Nephron (organoid): ENCODE measurements at regions not wholly inside any gene's neighbourhood (a gene's known extent, or its start where the extent isn't known, plus 50 kb on each side); places are given as distances from the start of the nearest gene placed in this dataset.

Experiments
- H3K27ac Mint-ChIP-seq, 3 experiments: 2 replicates each; pipeline ENCODE4 v1.8.0; 2020; ENCODE audit warnings: mixed read lengths in 3 of 3, mild to moderate bottlenecking in 2 of 3, moderate library complexity in 1 of 3
- H3K27me3 Mint-ChIP-seq: 2 replicates; pipeline ENCODE4 v1.8.0; 2021; ENCODE audit warnings: low read depth, mild to moderate bottlenecking, moderate library complexity, mixed read lengths
- H3K36me3 Mint-ChIP-seq: 2 replicates; pipeline ENCODE4 v1.8.0; 2020; ENCODE audit warnings: low read depth, mixed read lengths
- H3K4me1 Mint-ChIP-seq: 2 replicates; pipeline ENCODE4 v1.8.0; 2020; ENCODE audit warnings: mixed read lengths
- H3K4me3 Mint-ChIP-seq, 3 experiments: 2 replicates each; pipeline ENCODE4 v1.8.0; 2020; ENCODE audit warnings: mild to moderate bottlenecking in 3 of 3, mixed read lengths in 3 of 3, moderate library complexity in 2 of 3
- H3K9me3 Mint-ChIP-seq: 2 replicates; pipeline ENCODE4 v1.8.0; 2020; ENCODE audit warnings: mixed read lengths
- CTCF ChIP-seq, 3 experiments: fragments of 200-600 bp; sonication (generic); IDR thresholded peaks; one replicate each; pipeline ENCODE4 v1.5.0; 2021; ENCODE audit warnings: antibody characterized with exemption in 3 of 3; ENCODE audit not compliant: unreplicated experiment in 3 of 3

- no peak for TF ChIP-seq CTCF (IDR thresholded peaks at IDR 0.05; ENCODE audit: unreplicated experiment in 3 of 3)
- no peak overlapping the region for H3K4me3 Mint-ChIP-seq
- no peaks in the 10 kb centered on the region for H3K9me3 Mint-ChIP-seq
- no peaks in the 10 kb centered on the region for H3K4me1 Mint-ChIP-seq
- H3K27me3 Mint-ChIP-seq, result no peaks in the 10 kb centered on the region
- H3K27ac Mint-ChIP-seq, result no peak overlapping the region
- no peaks in the 10 kb centered on the region for H3K36me3 Mint-ChIP-seq
Measured at GRCh38 chr13:88862095-88862620, 1191.0 kb downstream of the SLITRK5 start.

GRCh38 chr13:88863116-88863515 is 1191.9 kb downstream of the SLITRK5 start:
- Mint-ChIP-seq H3K27ac (no peak overlapping the region), H3K36me3 (no peaks in the 10 kb centered on the region), H3K27me3 (no peaks in the 10 kb centered on the region), H3K9me3 (no peaks in the 10 kb centered on the region), H3K4me1 (no peaks in the 10 kb centered on the region), H3K4me3 (no peak overlapping the region)
- no peak for TF ChIP-seq CTCF (IDR thresholded peaks at IDR 0.05; ENCODE audit: unreplicated experiment in 3 of 3)

GRCh38 chr13:88866195-88866594 is 1195.0 kb downstream of the SLITRK5 start:
- no peak for TF ChIP-seq CTCF (IDR thresholded peaks at IDR 0.05; ENCODE audit: unreplicated experiment in 3 of 3)
- H3K27me3 Mint-ChIP-seq, result no peaks in the 10 kb centered on the region
- no peaks in the 10 kb centered on the region for H3K36me3 Mint-ChIP-seq
- H3K4me3 Mint-ChIP-seq, result no peak overlapping the region
- no peaks in the 10 kb centered on the region for H3K4me1 Mint-ChIP-seq
- no peak overlapping the region for H3K27ac Mint-ChIP-seq
- no peaks in the 10 kb centered on the region for H3K9me3 Mint-ChIP-seq

- H3K36me3 Mint-ChIP-seq, result no peaks in the 10 kb centered on the region
- H3K27ac Mint-ChIP-seq, result no peak overlapping the region
- H3K9me3 Mint-ChIP-seq, result peaks cover 6% of the 10 kb centered on the region
- H3K27me3 Mint-ChIP-seq, result no peaks in the 10 kb centered on the region
- H3K4me3 Mint-ChIP-seq, result no peak overlapping the region
- TF ChIP-seq CTCF (IDR thresholded peaks at IDR 0.05; ENCODE audit: unreplicated experiment in 3 of 3), result no peak
- no peaks in the 10 kb centered on the region for H3K4me1 Mint-ChIP-seq
Measured at GRCh38 chr13:88883741-88884140, 1212.6 kb downstream of the SLITRK5 start.

- no peak overlapping the region for H3K4me3 Mint-ChIP-seq
- H3K27ac Mint-ChIP-seq, result no peak overlapping the region
- TF ChIP-seq CTCF (IDR thresholded peaks at IDR 0.05; ENCODE audit: unreplicated experiment in 3 of 3), result no peak
- H3K9me3 Mint-ChIP-seq, result no peaks in the 10 kb centered on the region
- H3K36me3 Mint-ChIP-seq, result no peaks in the 10 kb centered on the region
- H3K27me3 Mint-ChIP-seq, result peaks cover 4% of the 10 kb centered on the region
- H3K4me1 Mint-ChIP-seq, result no peaks in the 10 kb centered on the region
Measured at GRCh38 chr13:88887045-88887662, 1216.0 kb downstream of the SLITRK5 start.

- H3K27me3 Mint-ChIP-seq, result no peaks in the 10 kb centered on the region
- peaks cover 2% of the 10 kb centered on the region for H3K9me3 Mint-ChIP-seq
- H3K4me3 Mint-ChIP-seq, result no peak overlapping the region
- H3K27ac Mint-ChIP-seq, result no peak overlapping the region
- H3K4me1 Mint-ChIP-seq, result no peaks in the 10 kb centered on the region
- no peaks in the 10 kb centered on the region for H3K36me3 Mint-ChIP-seq
- TF ChIP-seq CTCF (IDR thresholded peaks at IDR 0.05; ENCODE audit: unreplicated experiment in 3 of 3), result no peak
Measured at GRCh38 chr13:88895261-88895941, 1224.2 kb downstream of the SLITRK5 start.
